ENCODE measurements at regions not wholly inside any gene's neighbourhood (a gene's known extent, or its start where the extent isn't known, plus 50 kb on each side); places are given as distances from the start of the nearest gene placed in this dataset.

GRCh38 chr12:107903341-107904061, 129.0 kb downstream of the ASCL4 start:
- no peak overlapping the region for H3K9ac ChIP-seq (ENCODE audit: low read depth, low read length)
- H3K56ac ChIP-seq (ENCODE audit: extremely low read depth, insufficient read depth, low read length), result no peak overlapping the region
- dilution Hi-C loops (cut with HindIII; ENCODE audit: low sequenced_read_pairs, unreplicated experiment), result no loop called here
- H3K27ac ChIP-seq (ENCODE audit: insufficient read depth, low read length), result no peak overlapping the region
- no peaks in the 10 kb centered on the region for H3K36me3 ChIP-seq (ENCODE audit: control insufficient read depth, insufficient read depth, low read length)
- no peak overlapping the region for H2BK15ac ChIP-seq (ENCODE audit: low read depth, low read length)
- ATAC-seq (ENCODE audit: low read depth) (peak; percentile 37), DNase-seq (no peak)
- no peak overlapping the region for H3K4me2 ChIP-seq (ENCODE audit: low read depth, low read length)
- H2BK120ac ChIP-seq (ENCODE audit: low read depth, low read length), result no peak overlapping the region
- H3K79me1 ChIP-seq (ENCODE audit: low read depth in 1 of 2, low read length in 2 of 2), result no peaks in the 10 kb centered on the region
- no peak overlapping the region for H3K18ac ChIP-seq (ENCODE audit: low read depth, low read length)
- H2BK20ac ChIP-seq (ENCODE audit: low read depth, low read length), result no peak overlapping the region
- ChIA-PET CTCF (no interaction called here), POLR2A (ENCODE audit: unreplicated experiment) (no interaction called here)
- no peaks in the 10 kb centered on the region for H3K4me1 ChIP-seq (ENCODE audit: control insufficient read depth, insufficient read depth, low read length)
- H2AK5ac ChIP-seq (ENCODE audit: low read depth, low read length), result no peak overlapping the region
- no peaks in the 10 kb centered on the region for H3K9me1 ChIP-seq (ENCODE audit: insufficient read depth, low read length)
- H3K27me3 ChIP-seq (ENCODE audit: control insufficient read depth, insufficient read depth, low read length), result peaks cover 5% of the 10 kb centered on the region
- TF ChIP-seq RCOR1 (IDR thresholded peaks at IDR 0.05; ENCODE audit: insufficient replicate concordance, low read length) (no peak), MAFK (IDR thresholded peaks at IDR 0.05; ENCODE audit: low read depth, low read length) (no peak), ELK1 (IDR thresholded peaks at IDR 0.05; ENCODE audit: borderline replicate concordance, low read depth, low read length) (no peak), BHLHE40 (IDR thresholded peaks at IDR 0.05; ENCODE audit: low read depth, low read length) (no peak), USF2 (IDR thresholded peaks at IDR 0.05; ENCODE audit: low read depth, low read length) (no peak), SMC3 (IDR thresholded peaks at IDR 0.05; ENCODE audit: low read depth, low read length) (no peak), MAZ (IDR thresholded peaks at IDR 0.05; ENCODE audit: borderline replicate concordance, low read depth, low read length) (no peak), CTCF (conservative IDR thresholded peaks at IDR 0.05; ENCODE audit: low read depth, low read length) (no peak), MXI1 (IDR thresholded peaks at IDR 0.05; ENCODE audit: borderline replicate concordance, low read depth, low read length) (no peak)
- in situ Hi-C loops (cut with MboI; ENCODE audit: low sequenced_read_pairs), result no loop called here
- H4K91ac ChIP-seq (ENCODE audit: insufficient read depth, low read depth, low read length), result no peak overlapping the region
- H2AK9ac ChIP-seq (replicated peaks; ENCODE audit: low read depth, low read length, poor library complexity), result no peak overlapping the region
- H4K20me1 ChIP-seq (ENCODE audit: insufficient read depth, low read length), result no peaks in the 10 kb centered on the region
- intact Hi-C loops (cut with micrococcal nuclease), result no loop called here
- no peak overlapping the region for H4K5ac ChIP-seq (ENCODE audit: low read depth, low read length)
- BruUV-seq (replicated peaks), result no TSS peak
- no peak overlapping the region for H3K23ac ChIP-seq (ENCODE audit: low read depth, low read length)
- H2BK5ac ChIP-seq (ENCODE audit: low read depth, low read length, poor library complexity, severe bottlenecking), result no peak overlapping the region
- H2AFZ ChIP-seq (replicated peaks; ENCODE audit: low read length, poor library complexity), result peak overlapping the region; percentile 72
- H3K4ac ChIP-seq (ENCODE audit: low read depth, low read length), result no peak overlapping the region
- H4K8ac ChIP-seq (ENCODE audit: low read depth in 2 of 2, low read length in 2 of 2), result no peak overlapping the region
- no peaks in the 10 kb centered on the region for H3K9me3 ChIP-seq (ENCODE audit: control insufficient read depth, insufficient read depth, low read length)
- H3K4me3 ChIP-seq (ENCODE audit: insufficient read depth, low read depth, low read length), result no peak overlapping the region
- H3K14ac ChIP-seq (replicated peaks; ENCODE audit: low read depth, low read length), result no peak overlapping the region
- WGBS, 2 experiments (ENCODE audit: extremely low coverage in 2 of 2, insufficient read length in 1 of 2), result 6% methylated on average over 20 of the region's 46 CpGs; no CpG with 5 or more reads in 1 of the 2 experiments

Measured in IMR-90 (cell line).